ENCODE measurements at regions not wholly inside any gene's neighbourhood (a gene's known extent, or its start where the extent isn't known, plus 50 kb on each side); places are given as distances from the start of the nearest gene placed in this dataset.

- POLR2A ChIA-PET (ENCODE audit: low non-redundant PET) = no interaction called here
- CTCF ChIA-PET = interaction anchor here (0.6 kb wide), 1 partner anchor 102 kb away, joined by 4 read pairs; no protein-coding TSS in a partner anchor
- no peak for TF ChIP-seq CTCF (conservative IDR thresholded peaks at IDR 0.05; ENCODE audit: low read depth)
- no peak overlapping the region for H3K27ac ChIP-seq
- no peak for DNase-seq (ENCODE audit: low spot score)
These were observed 143.6 kb downstream of the SPP2 start for GRCh38 chr2:234193977-234194563.

- TF ChIP-seq CTCF (conservative IDR thresholded peaks at IDR 0.05; ENCODE audit: low read depth) = no peak
- POLR2A ChIA-PET (ENCODE audit: low non-redundant PET) = no interaction called here
- DNase-seq (ENCODE audit: low spot score) = peak; percentile 19
- H3K27ac ChIP-seq = no peak overlapping the region
- CTCF ChIA-PET = interaction anchor here (0.6 kb wide), 1 partner anchor 18 kb away, joined by 5 read pairs; no protein-coding TSS in a partner anchor
These were observed 141.4 kb downstream of the SPP2 start for GRCh38 chr2:234191819-234192407.

GRCh38 chr2:234189786-234190300, 139.3 kb downstream of the SPP2 start:
- peak overlapping the region; percentile 36; the same call in 1 of the 2 replicates for H3K27ac ChIP-seq
- DNase-seq (ENCODE audit: low spot score) = no peak
- ChIA-PET POLR2A (ENCODE audit: low non-redundant PET) (no interaction called here), CTCF (interaction anchor here (0.6 kb wide), 2 partner anchors 17 to 311 kb away, joined by 3 to 5 read pairs; no protein-coding TSS in a partner anchor)
- TF ChIP-seq CTCF (conservative IDR thresholded peaks at IDR 0.05; ENCODE audit: low read depth) = no peak

- POLR2A ChIA-PET (ENCODE audit: low non-redundant PET) = no interaction called here
- H3K27ac ChIP-seq = peak overlapping the region; percentile 36; the same call in 1 of the 2 replicates
- no peak for DNase-seq (ENCODE audit: low spot score)
These were observed 138.7 kb downstream of the SPP2 start for GRCh38 chr2:234189230-234189629.

GRCh38 chr2:234187646-234188174, 137.2 kb downstream of the SPP2 start:
- no peak for TF ChIP-seq CTCF (conservative IDR thresholded peaks at IDR 0.05; ENCODE audit: low read depth)
- ChIA-PET POLR2A (ENCODE audit: low non-redundant PET) (no interaction called here), CTCF (no interaction called here)
- DNase-seq (ENCODE audit: low spot score) = no peak
- no peak overlapping the region for H3K27ac ChIP-seq

More at GRCh38 chr2:234189230-234189629, 138.7 kb downstream of the SPP2 start:
- CTCF ChIA-PET = no interaction called here
- TF ChIP-seq CTCF (conservative IDR thresholded peaks at IDR 0.05; ENCODE audit: low read depth) = no peak

GRCh38 chr2:234181121-234181520, 130.6 kb downstream of the SPP2 start:
- ChIA-PET POLR2A (ENCODE audit: low non-redundant PET) (no interaction called here), CTCF (no interaction called here)
- H3K27ac ChIP-seq = no peak overlapping the region
- TF ChIP-seq CTCF (conservative IDR thresholded peaks at IDR 0.05; ENCODE audit: low read depth) = no peak
- no peak for DNase-seq (ENCODE audit: low spot score)
